T-helper 2 cell treated with Interferon-gamma antibody and Interleukin-4, amounts not matched to agents 5 μg/mL and 100 μg/mL, for 36 hours (primary cell): ENCODE measurements at regions not wholly inside any gene's neighbourhood (a gene's known extent, or its start where the extent isn't known, plus 50 kb on each side); places are given as distances from the start of the nearest gene placed in this dataset.

Experiments
- DNase-seq: peaks from one replicate; pipeline ENCODE4 v3.0.0; 2021; ENCODE audit warnings: low spot score
- H3K27ac Mint-ChIP-seq: one replicate; pipeline ENCODE4 v1.8.0; 2021; ENCODE audit warnings: mild to moderate bottlenecking, mixed read lengths
- H3K27me3 Mint-ChIP-seq: one replicate; pipeline ENCODE4 v1.8.0; 2021; ENCODE audit warnings: low read depth, mixed read lengths
- H3K36me3 Mint-ChIP-seq: one replicate; pipeline ENCODE4 v1.8.0; 2021; ENCODE audit warnings: low read depth, mixed read lengths
- H3K4me1 Mint-ChIP-seq: one replicate; pipeline ENCODE4 v1.8.0; 2021; ENCODE audit warnings: low read depth, mixed read lengths
- H3K4me3 Mint-ChIP-seq: one replicate; pipeline ENCODE4 v1.8.0; 2022; ENCODE audit warnings: mild to moderate bottlenecking, moderate library complexity, mixed read lengths
- H3K9me3 Mint-ChIP-seq: one replicate; pipeline ENCODE4 v1.8.0; 2021; ENCODE audit warnings: mixed read lengths

DNA sequence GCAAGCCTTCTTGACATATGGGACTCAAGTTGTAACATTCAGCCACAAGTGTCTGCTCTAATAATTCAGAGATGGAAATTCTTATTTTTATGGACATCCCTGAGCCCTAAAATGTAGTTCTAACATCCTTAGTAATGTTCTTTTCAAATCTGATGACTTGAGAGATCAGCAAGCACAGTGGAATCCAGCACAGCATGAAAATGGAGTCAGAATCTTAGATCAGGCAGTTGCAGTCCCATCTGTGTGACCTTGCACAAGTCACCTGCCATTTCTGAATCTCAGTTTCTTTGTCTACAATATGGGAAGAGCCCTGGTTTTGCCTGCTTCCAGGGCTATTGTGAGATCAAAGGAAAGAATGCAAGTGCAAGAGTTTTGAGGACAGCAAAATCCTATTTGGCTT is 183.9 kb upstream of the LPP start:
- no peak for DNase-seq
- no peaks in the 10 kb centered on the region for H3K36me3 Mint-ChIP-seq
- H3K4me1 Mint-ChIP-seq, result peaks cover 31% of the 10 kb centered on the region
- H3K27ac Mint-ChIP-seq, result no peak overlapping the region
- H3K4me3 Mint-ChIP-seq, result no peak overlapping the region
- no peaks in the 10 kb centered on the region for H3K9me3 Mint-ChIP-seq
- H3K27me3 Mint-ChIP-seq, result no peaks in the 10 kb centered on the region

- peaks cover 2% of the 10 kb centered on the region for H3K36me3 Mint-ChIP-seq
- peaks cover 47% of the 10 kb centered on the region for H3K4me1 Mint-ChIP-seq
- peaks cover 2% of the 10 kb centered on the region for H3K9me3 Mint-ChIP-seq
- no peak for DNase-seq
- no peak overlapping the region for H3K27ac Mint-ChIP-seq
- H3K27me3 Mint-ChIP-seq, result no peaks in the 10 kb centered on the region
- no peak overlapping the region for H3K4me3 Mint-ChIP-seq
These were observed 182.3 kb upstream of the LPP start for GRCh38 chr3:187971629-187972028.

GRCh38 chr3:187972454-187972853 is 181.5 kb upstream of the LPP start:
- Mint-ChIP-seq H3K36me3 (peaks cover 4% of the 10 kb centered on the region), H3K9me3 (peaks cover 3% of the 10 kb centered on the region), H3K4me1 (peaks cover 49% of the 10 kb centered on the region), H3K4me3 (no peak overlapping the region), H3K27ac (no peak overlapping the region), H3K27me3 (no peaks in the 10 kb centered on the region)
- no peak for DNase-seq

DNA sequence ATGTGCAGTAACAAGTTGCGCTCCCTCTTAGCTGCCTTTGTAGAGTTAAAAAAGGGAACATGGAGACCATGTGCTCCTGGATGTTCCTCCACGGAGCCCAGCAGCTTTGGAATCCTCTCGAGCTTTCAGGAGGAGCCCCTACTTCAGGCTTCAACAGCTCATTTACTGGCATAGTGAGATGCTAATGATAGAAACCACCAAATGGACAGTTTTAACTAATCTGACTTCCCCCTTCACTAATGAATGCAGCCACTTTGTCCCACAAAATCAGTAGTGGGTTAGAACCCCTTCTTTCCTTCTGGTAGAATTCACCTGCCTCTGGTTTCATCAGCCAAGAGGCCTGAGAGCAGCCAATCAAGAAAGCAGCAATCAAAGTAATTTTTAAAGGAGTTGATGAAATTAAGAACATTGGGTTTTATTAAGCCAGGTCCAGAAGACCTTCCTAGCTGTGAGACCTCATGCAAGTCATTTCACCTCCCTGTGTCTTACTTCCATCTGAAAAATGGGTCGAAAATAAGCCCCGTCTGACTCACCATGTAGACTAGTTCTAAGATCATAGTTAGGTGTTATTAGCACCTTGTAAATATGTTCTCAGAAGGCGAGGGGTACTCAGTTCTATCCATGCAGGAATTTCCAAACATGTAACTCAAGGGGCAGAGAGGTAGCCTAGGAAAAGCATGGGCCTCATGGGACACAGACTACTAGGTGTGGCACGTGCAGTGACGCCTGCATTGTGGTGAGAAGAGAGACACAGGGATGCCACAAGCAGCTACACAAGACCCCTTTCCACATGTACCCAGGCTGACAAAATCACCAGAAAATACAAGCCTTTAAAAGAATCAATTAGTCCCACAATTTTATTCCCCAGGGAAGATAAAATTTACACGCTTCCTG is 179.7 kb upstream of the LPP start:
- Mint-ChIP-seq H3K27ac (peak overlapping the region; percentile 88), H3K27me3 (no peaks in the 10 kb centered on the region), H3K36me3 (peaks cover 6% of the 10 kb centered on the region), H3K4me3 (peak overlapping the region; percentile 80), H3K4me1 (peaks cover 60% of the 10 kb centered on the region), H3K9me3 (peaks cover 3% of the 10 kb centered on the region)
- DNase-seq, result no peak

DNA sequence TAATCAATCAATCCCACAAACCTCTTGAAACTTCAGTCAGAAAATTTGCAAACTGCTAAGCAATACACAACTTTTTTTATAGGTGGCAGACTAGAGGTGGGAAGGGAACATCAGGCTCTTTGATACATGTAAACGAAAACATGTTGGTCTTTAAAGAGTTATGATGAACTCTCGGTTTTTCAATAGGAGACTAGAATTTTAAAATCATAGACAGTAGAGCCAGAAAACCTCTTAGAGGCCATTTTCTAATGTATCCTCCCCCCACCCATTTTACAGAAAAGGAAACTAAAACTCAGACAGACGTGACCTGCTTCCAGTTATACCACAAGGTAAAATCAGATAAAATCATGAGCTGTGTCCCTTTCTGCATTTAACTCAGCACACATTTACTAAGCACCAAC is 179.1 kb upstream of the LPP start:
- peak overlapping the region; percentile 88 for H3K27ac Mint-ChIP-seq

DNA sequence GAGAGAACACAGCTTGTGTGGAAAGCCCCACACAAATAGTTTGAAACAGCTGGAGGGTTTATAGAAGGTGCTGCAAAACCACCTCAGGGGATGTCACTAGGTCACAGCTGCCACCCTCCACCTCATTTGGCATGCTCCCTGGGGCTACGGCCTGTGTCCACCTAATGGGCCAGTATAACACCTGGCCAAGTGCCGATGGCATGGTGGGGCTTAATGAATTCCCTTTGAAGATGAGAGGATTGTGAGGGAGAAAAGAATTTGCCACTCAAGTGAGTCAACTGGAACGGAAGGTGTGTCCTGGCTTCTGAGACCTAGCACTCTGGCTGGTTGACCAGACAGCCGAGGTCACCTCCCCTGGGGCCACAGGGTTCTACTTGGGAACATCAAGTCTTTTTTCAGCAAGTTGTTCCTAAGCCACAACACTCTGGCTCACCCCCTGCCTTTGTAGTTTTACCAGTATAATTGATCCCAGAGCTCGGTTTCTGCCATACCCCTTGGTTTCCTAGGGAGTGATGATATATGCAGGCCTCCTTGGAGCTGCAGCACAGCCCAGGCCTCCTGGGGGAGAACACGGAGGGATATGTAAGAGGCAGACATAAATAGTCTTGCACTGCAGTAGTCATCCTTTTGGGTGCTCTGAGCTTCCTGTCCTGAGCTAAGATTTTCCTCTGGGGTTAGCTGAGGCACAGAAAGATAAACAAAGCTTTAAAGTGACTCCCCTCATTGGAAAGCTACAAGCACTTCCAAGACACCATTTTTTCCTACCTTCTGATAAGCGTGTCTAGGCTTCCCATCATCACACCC is 178.2 kb upstream of the LPP start:
- DNase-seq, result peak; percentile 37
- Mint-ChIP-seq H3K9me3 (peaks cover 3% of the 10 kb centered on the region), H3K27ac (peak overlapping the region; percentile 88), H3K36me3 (peaks cover 6% of the 10 kb centered on the region), H3K4me1 (peaks cover 73% of the 10 kb centered on the region), H3K4me3 (peak overlapping the region; percentile 80), H3K27me3 (no peaks in the 10 kb centered on the region)

More for the DNA sequence above, 179.1 kb upstream of the LPP start:
- Mint-ChIP-seq H3K4me1 (peaks cover 65% of the 10 kb centered on the region), H3K4me3 (peak overlapping the region; percentile 80), H3K9me3 (peaks cover 3% of the 10 kb centered on the region), H3K36me3 (peaks cover 6% of the 10 kb centered on the region), H3K27me3 (no peaks in the 10 kb centered on the region)
- no peak for DNase-seq

GRCh38 chr3:187976365-187976900 is 177.5 kb upstream of the LPP start:
- Mint-ChIP-seq H3K36me3 (peaks cover 6% of the 10 kb centered on the region), H3K4me1 (peaks cover 74% of the 10 kb centered on the region), H3K27ac (peak overlapping the region; percentile 76), H3K27me3 (no peaks in the 10 kb centered on the region), H3K9me3 (peaks cover 3% of the 10 kb centered on the region), H3K4me3 (peak overlapping the region; percentile 80)
- DNase-seq, result peak; percentile 57

GRCh38 chr3:187977659-187978058 is 176.3 kb upstream of the LPP start:
- no peaks in the 10 kb centered on the region for H3K27me3 Mint-ChIP-seq
- H3K4me1 Mint-ChIP-seq, result peaks cover 74% of the 10 kb centered on the region
- H3K27ac Mint-ChIP-seq, result no peak overlapping the region
- H3K36me3 Mint-ChIP-seq, result peaks cover 6% of the 10 kb centered on the region
- no peak for DNase-seq
- H3K4me3 Mint-ChIP-seq, result no peak overlapping the region
- H3K9me3 Mint-ChIP-seq, result peaks cover 3% of the 10 kb centered on the region

DNA sequence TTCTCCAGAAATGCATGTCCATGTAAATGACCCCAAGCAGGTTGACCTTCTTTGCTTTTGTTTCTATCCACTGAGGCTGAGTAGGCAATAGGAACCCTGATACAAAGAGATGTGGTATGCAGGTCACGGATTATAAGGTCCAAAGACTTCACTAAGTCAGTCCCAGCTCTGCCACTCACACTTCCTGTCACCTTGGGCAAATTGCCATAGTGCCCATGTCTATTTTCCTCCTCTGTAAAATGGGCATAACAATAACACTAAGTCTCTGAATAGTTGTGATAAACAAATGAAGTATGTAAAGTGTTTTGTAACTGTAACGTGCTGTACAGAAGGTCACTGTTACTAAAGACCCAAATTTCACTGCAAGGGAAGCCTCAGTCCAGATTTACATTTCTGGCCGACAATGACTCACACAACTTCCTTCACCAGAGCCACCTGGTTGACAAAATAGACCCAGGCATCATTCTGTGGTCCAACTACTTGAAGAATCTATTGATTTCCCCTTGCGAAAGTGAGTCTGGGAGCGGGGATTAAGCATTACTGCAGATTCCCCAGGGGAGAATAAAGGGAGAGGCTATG is 175.4 kb upstream of the LPP start:
- Mint-ChIP-seq H3K4me1 (peaks cover 79% of the 10 kb centered on the region), H3K4me3 (peak overlapping the region; percentile 8)

GRCh38 chr3:187979564-187979963 is 174.4 kb upstream of the LPP start:
- no peak for DNase-seq
- Mint-ChIP-seq H3K27ac (no peak overlapping the region), H3K4me3 (peak overlapping the region; percentile 62)

More for the DNA sequence above, 175.4 kb upstream of the LPP start:
- H3K9me3 Mint-ChIP-seq, result peaks cover 3% of the 10 kb centered on the region
- peaks cover 6% of the 10 kb centered on the region for H3K36me3 Mint-ChIP-seq
- H3K27me3 Mint-ChIP-seq, result no peaks in the 10 kb centered on the region
- H3K27ac Mint-ChIP-seq, result no peak overlapping the region
- DNase-seq, result no peak

DNA sequence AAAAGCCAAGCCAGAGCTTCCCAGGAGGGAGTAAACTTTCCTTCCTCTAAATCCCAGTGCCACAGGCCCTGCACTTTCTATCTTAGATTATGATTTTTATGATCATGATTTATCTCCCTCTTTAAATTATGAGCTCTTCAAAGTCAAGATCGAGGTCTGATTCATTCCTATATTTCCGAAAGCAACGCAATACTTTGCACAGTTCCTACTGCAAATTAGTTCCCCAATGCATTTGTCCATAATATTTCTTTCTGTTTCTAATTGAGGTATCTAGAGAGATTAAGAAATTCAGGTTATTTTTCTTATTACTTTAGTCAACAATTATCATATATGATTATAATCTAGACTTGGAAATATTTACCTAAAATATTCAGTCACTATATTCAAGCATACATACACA is 173.1 kb upstream of the LPP start:
- no peak for DNase-seq
- peaks cover 70% of the 10 kb centered on the region for H3K4me1 Mint-ChIP-seq
- peaks cover 9% of the 10 kb centered on the region for H3K36me3 Mint-ChIP-seq
- peaks cover 7% of the 10 kb centered on the region for H3K9me3 Mint-ChIP-seq
- H3K4me3 Mint-ChIP-seq, result no peak overlapping the region
- H3K27ac Mint-ChIP-seq, result no peak overlapping the region
- H3K27me3 Mint-ChIP-seq, result no peaks in the 10 kb centered on the region

More at GRCh38 chr3:187979564-187979963, 174.4 kb upstream of the LPP start:
- Mint-ChIP-seq H3K9me3 (peaks cover 3% of the 10 kb centered on the region), H3K4me1 (peaks cover 73% of the 10 kb centered on the region), H3K27me3 (no peaks in the 10 kb centered on the region), H3K36me3 (peaks cover 6% of the 10 kb centered on the region)

- Mint-ChIP-seq H3K4me1 (peaks cover 72% of the 10 kb centered on the region), H3K9me3 (peaks cover 6% of the 10 kb centered on the region), H3K36me3 (peaks cover 8% of the 10 kb centered on the region), H3K4me3 (no peak overlapping the region), H3K27ac (no peak overlapping the region), H3K27me3 (no peaks in the 10 kb centered on the region)
- DNase-seq, result no peak
These were observed 171.8 kb upstream of the LPP start for GRCh38 chr3:187982142-187982541.

- DNase-seq, result no peak
- Mint-ChIP-seq H3K9me3 (peaks cover 6% of the 10 kb centered on the region), H3K27me3 (no peaks in the 10 kb centered on the region), H3K27ac (no peak overlapping the region), H3K4me3 (no peak overlapping the region), H3K4me1 (peaks cover 77% of the 10 kb centered on the region), H3K36me3 (peaks cover 6% of the 10 kb centered on the region)
These were observed 170.4 kb upstream of the LPP start for GRCh38 chr3:187983484-187984124.
